ENCODE measurements at regions not wholly inside any gene's neighbourhood (a gene's known extent, or its start where the extent isn't known, plus 50 kb on each side); places are given as distances from the start of the nearest gene placed in this dataset.

DNA sequence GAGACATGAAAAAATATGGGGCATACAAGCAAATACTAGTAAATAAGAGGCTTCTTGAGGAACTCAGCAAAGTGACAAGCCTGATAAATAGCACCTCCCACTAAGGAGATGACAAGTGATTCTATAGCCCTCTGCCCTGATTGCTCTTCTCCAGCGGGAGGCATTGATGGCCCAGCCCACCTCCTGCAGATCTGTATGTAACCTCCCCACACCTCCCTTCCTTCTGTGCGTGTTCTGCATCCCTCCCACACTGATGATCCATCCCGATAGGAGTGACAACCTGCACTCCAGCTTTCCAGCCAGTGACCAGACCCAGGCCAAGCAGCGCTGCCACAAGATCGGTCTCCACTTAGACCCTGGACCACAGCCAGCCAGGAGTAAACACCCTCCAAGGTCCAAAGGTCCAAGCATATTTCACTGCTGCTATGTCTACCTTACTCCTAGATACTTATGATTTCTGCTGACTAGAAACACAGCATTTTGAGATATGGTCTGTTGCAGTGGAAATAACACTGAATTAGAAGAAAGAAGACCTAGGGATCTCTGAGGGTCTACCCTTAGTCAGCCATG, 176.1 kb downstream of the BRINP2 start:
- Mint-ChIP-seq H3K27ac (no peak overlapping the region), H3K27me3 (no peaks in the 10 kb centered on the region), H3K9me3 (peaks cover 6 to 7% of the 10 kb centered on the region in 2 donors), H3K4me3 (no peak overlapping the region), H3K4me1 (no peaks in the 10 kb centered on the region)
- DNase-seq (no peak), ATAC-seq (no peak)

DNA sequence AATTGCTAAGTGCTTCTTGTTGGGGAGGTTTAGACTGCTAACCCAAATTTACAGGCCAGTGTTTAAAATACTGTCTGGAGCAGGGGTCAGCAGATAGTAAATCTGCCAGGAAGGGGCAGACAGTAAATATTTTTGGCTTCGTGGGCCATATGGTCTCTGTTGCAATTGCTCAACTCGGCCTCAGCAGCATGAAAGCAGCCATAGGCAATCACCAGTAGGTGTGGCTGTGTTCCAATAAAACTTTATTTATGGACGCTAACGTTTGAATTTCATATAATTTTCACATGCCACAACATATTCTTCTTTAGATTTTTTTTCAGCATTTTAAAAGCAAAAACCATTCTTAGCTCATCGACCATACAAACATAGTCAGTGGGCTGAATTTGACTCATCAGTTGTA, 172.7 kb downstream of the BRINP2 start:
- Mint-ChIP-seq H3K27me3 (no peaks in the 10 kb centered on the region), H3K27ac (no peak overlapping the region), H3K4me1 (no peaks in the 10 kb centered on the region), H3K4me3 (no peak overlapping the region), H3K9me3 (peaks cover 12 to 14% of the 10 kb centered on the region in 2 donors)
- DNase-seq = no peak
- no peak for ATAC-seq

DNA sequence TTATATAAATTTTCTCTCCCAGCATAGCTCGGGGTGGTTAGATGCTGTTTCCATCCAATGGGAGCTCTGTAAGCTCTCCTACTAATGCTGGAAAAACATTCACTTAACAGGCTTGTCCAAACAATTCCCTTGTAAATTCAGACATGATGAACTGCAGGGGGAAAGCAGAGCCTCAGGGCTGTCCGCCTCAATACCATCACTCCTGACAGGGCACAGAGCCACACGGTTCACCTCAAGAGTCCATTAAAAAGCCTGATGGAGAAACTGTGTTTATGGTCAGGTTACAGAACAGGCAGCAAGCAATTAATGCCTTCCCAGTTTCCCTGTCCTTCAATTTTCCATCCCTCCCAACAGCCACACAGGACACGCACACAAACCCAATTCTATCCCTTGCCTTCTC, 171.0 kb downstream of the BRINP2 start:
- Mint-ChIP-seq H3K9me3 (peaks cover 12 to 21% of the 10 kb centered on the region in 2 donors), H3K27ac (no peak overlapping the region), H3K4me1 (no peaks in the 10 kb centered on the region), H3K4me3 (no peak overlapping the region), H3K27me3 (no peaks in the 10 kb centered on the region)
- ATAC-seq (no peak), DNase-seq (no peak)

DNA sequence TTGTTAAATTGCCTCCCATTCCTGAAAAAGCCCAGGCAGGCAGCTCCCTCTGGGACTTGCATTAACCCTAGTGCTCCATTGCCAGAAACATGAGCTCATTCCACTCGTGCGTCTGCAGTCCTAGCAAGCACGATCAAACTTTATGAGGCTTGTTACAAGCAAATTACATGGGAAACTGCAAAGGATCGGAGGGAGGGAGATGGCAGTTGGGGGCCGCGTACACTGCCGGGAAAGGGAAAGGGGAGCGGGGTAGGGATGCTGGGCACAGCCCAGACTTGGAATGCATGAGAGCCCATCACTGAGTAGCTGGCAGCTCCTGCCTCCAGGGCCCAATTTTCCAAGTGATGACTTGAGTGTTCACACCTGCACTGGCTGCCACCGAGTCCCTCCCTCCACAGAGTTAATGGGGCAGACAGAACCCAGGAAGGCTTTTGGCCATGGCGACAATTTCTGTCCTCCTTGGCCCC, 169.9 kb downstream of the BRINP2 start:
- no peak overlapping the region for H3K27ac Mint-ChIP-seq
- no peak overlapping the region for H3K4me3 Mint-ChIP-seq
- DNase-seq (no peak), ATAC-seq (no peak)
- no peaks in the 10 kb centered on the region for H3K27me3 Mint-ChIP-seq
- H3K9me3 Mint-ChIP-seq = peaks cover 12 to 21% of the 10 kb centered on the region in 2 donors
- H3K4me1 Mint-ChIP-seq = no peaks in the 10 kb centered on the region

DNA sequence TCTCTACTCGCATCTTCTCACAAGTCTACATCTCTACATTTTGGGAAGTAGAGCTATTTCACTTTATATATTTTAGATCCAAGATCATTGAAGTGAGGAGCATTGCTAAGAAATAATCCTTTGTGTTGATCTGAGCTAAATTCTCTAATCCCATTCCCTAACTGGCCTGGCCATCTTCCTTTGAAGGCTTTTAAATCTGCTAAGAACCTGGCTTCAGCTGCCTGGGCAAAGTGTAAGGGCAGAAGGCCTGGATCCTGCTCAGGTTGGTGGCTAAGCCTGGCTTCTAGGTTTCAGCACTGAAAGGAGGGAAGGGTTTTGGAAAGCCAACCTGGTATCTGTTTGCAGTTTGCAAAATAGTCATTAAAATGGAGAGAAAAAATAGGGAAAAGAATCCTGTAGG, 167.6 kb downstream of the BRINP2 start:
- Mint-ChIP-seq H3K27me3 (no peaks in the 10 kb centered on the region), H3K4me3 (no peak overlapping the region), H3K9me3 (peaks cover 12 to 21% of the 10 kb centered on the region in 2 donors), H3K4me1 (no peaks in the 10 kb centered on the region), H3K27ac (no peak overlapping the region)
- no peak for DNase-seq
- no peak for ATAC-seq

DNA sequence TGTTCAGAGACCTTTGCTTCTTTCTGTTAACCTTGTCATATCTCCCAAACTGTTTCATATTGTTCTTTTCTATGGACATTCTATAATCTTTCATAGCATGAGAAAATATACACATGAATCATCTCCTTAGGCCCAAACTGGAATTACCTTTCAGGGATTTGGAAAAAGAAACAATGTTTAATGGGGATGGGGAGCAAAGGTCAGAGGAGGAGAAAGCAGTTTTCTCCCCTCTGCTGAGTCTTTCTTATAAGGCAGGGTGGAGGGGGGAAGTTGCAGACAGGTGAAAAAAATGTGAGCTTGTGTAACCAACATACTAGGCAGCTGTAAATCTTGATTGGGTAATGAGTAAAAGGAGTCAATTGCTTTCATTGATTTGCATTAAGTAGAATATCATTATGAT, 164.1 kb downstream of the BRINP2 start:
- Mint-ChIP-seq H3K27ac (no peak overlapping the region), H3K27me3 (no peaks in the 10 kb centered on the region), H3K9me3 (peaks cover under 1 to 15% of the 10 kb centered on the region in 2 donors), H3K4me3 (no peak overlapping the region), H3K4me1 (no peaks in the 10 kb centered on the region)
- DNase-seq = no peak
- no peak for ATAC-seq

DNA sequence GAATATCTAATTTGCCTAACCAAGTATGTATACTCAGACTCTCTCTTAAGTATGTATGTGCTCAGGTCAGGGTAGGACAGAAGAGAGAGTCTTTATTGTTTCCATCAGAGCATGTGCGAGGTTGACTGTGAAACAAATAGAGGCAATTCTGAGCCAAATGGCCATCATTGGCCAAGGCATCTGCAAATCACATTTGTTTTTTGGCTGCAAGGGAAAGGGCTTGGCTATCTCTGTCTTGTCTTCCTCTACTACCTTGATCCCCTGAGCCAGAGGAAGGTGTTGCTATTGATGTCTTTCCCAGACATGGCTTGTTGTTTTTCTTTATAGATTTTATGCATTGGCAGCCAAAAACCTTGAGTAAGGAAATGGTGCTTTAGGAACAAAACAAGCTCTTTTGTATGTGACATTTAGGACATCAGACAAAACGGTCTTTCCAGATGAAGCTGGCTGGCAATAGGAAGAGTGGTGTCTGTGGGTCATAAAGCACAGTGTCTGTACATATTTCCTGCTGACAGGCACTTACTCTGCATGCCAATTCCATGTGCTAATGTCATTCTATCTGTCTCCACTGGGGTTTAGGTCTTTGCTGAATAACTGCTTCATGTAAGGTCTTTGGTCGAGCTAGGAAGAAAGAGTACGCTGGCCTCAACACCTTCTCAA, 163.3 kb downstream of the BRINP2 start:
- no peak overlapping the region for H3K4me3 Mint-ChIP-seq
- H3K27me3 Mint-ChIP-seq = no peaks in the 10 kb centered on the region
- ATAC-seq (no peak), DNase-seq (no peak)
- H3K9me3 Mint-ChIP-seq = peaks cover 0 to 13% of the 10 kb centered on the region in 2 donors
- no peaks in the 10 kb centered on the region for H3K4me1 Mint-ChIP-seq
- no peak overlapping the region for H3K27ac Mint-ChIP-seq

Measured in stimulated activated naive CD8-positive, alpha-beta T cell treated with anti-CD3 and anti-CD28 coated beads, Interleukin-15, amount 100 ng/mL, for 72 hours (primary cell).